HG02840 (cell line): ENCODE measurements at regions not wholly inside any gene's neighbourhood (a gene's known extent, or its start where the extent isn't known, plus 50 kb on each side); places are given as distances from the start of the nearest gene placed in this dataset.
"Not testable (repeated sequence)": the region's sequence is repeated elsewhere in the genome, so short reads cannot be mapped to it uniquely, and the experiment has no call there.

ENCODE experiments used
- ATAC-seq: cut with Tn5 transposase; IDR thresholded peaks from one replicate; pipeline ENCODE4 v1.9.1; 2021; ENCODE audit warnings: mild to moderate bottlenecking, moderate library complexity, moderate number of reproducible peaks; ENCODE audit not compliant: unreplicated experiment, low FRiP score

- ATAC-seq: no peak
Measured at GRCh38 chr9:91017245-91017644, 215.6 kb downstream of the SYK start.

GRCh38 chr9:91019871-91020270 is 218.3 kb downstream of the SYK start:
- ATAC-seq: not testable (repeated sequence)

- ATAC-seq: not testable (repeated sequence)
Measured at GRCh38 chr9:91021656-91022055, 220.0 kb downstream of the SYK start.

- no peak for ATAC-seq
Measured at GRCh38 chr9:91023741-91024140, 222.1 kb downstream of the SYK start.

GRCh38 chr9:91024841-91025240 is 223.2 kb downstream of the SYK start:
- no peak for ATAC-seq

GRCh38 chr9:91025856-91026255 is 224.2 kb downstream of the SYK start:
- ATAC-seq: no peak

- ATAC-seq: no peak
Measured at GRCh38 chr9:91026266-91026665, 224.6 kb downstream of the SYK start.

GRCh38 chr9:91027005-91027404 is 225.4 kb downstream of the SYK start:
- ATAC-seq: no peak

- ATAC-seq: no peak
Measured at GRCh38 chr9:91028166-91028827, 226.7 kb downstream of the SYK start.

- ATAC-seq: no peak
Measured at GRCh38 chr9:91029650-91030361, 228.2 kb downstream of the SYK start.

- ATAC-seq: no peak
Measured at GRCh38 chr9:91032121-91032531, 230.5 kb downstream of the SYK start.

GRCh38 chr9:91033270-91033669 is 231.7 kb downstream of the SYK start:
- ATAC-seq: no peak

GRCh38 chr9:91033797-91034196 is 232.2 kb downstream of the SYK start:
- no peak for ATAC-seq

GRCh38 chr9:91034521-91034920 is 232.9 kb downstream of the SYK start:
- ATAC-seq: no peak

GRCh38 chr9:91034976-91035824 is 233.6 kb downstream of the SYK start:
- no peak for ATAC-seq

- ATAC-seq: no peak
Measured at GRCh38 chr9:91035825-91036208, 234.2 kb downstream of the SYK start.

- ATAC-seq: no peak
Measured at GRCh38 chr9:91036356-91036755, 234.7 kb downstream of the SYK start.

GRCh38 chr9:91036826-91037510 is 235.3 kb downstream of the SYK start:
- ATAC-seq: no peak

GRCh38 chr9:91037511-91038482 is 236.2 kb downstream of the SYK start:
- ATAC-seq: no peak
